ENCODE measurements at regions not wholly inside any gene's neighbourhood (a gene's known extent, or its start where the extent isn't known, plus 50 kb on each side); places are given as distances from the start of the nearest gene placed in this dataset.

- TF ChIP-seq ZNF362 (CRISPR knock-in tag; IDR thresholded peaks at IDR 0.05; ENCODE audit: borderline replicate concordance): peak; percentile 59; the same call in 1 of the 2 replicates
- TF ChIP-seq SOX13 (IDR thresholded peaks at IDR 0.05): no peak
- TF ChIP-seq SOX13 (CRISPR knock-in tag; conservative IDR thresholded peaks at IDR 0.05 in 1 of 2, IDR thresholded peaks at IDR 0.05 in 1 of 2): peak in 1 of 2 experiments; percentile 42; a peak in 2 of 4 replicates
- TF ChIP-seq ZNF841 (CRISPR knock-in tag; IDR thresholded peaks at IDR 0.05; ENCODE audit: borderline replicate concordance): 0 out of 2 replicates have a peak, but pooled peaks have one; percentile 46
These were observed 85.6 kb downstream of the SETD4 start (continued) for GRCh38 chr21:35974775-35975174.

- Histone ChIP-seq H3K36me3 (replicated peaks in 1 of 2; ENCODE audit: control insufficient read depth in 1 of 2, insufficient read depth in 2 of 2, low read length in 2 of 2) (no peaks in the 10 kb centered on the region), H3K4me2 (ENCODE audit: low read depth, low read length) (no peak overlapping the region), H3K27me3 (ENCODE audit: control insufficient read depth in 1 of 2, insufficient read depth in 2 of 2, low read length in 2 of 2) (peaks cover 0 to 1% of the 10 kb centered on the region in 2 experiments; a peak in 1 of 5 replicates), H3K4me3 (replicated peaks in 1 of 3; ENCODE audit: insufficient read depth in 1 of 3, low read depth in 2 of 3, low read length in 3 of 3) (no peak overlapping the region), H3K79me2 (ENCODE audit: insufficient read depth, low read length) (no peaks in the 10 kb centered on the region), H2AFZ (ENCODE audit: low read length) (no peak overlapping the region), H3K27ac (ENCODE audit: extremely low read length, insufficient read depth, low read length) (no peak overlapping the region), H3K9me3 (ENCODE audit: low read length) (no peaks in the 10 kb centered on the region), H3K9ac (ENCODE audit: insufficient read depth, low read depth, low read length) (no peak overlapping the region), H3K4me1 (ENCODE audit: insufficient read depth, low read length) (peaks cover 23% of the 10 kb centered on the region), H4K20me1 (ENCODE audit: insufficient read depth, low read length) (no peaks in the 10 kb centered on the region)
- ChIA-PET CTCF (ENCODE audit: low intra/inter-chr PET ratio, low total read pairs) (no interaction called here), POLR2A (no interaction called here)
- ATAC-seq (no peak), FAIRE-seq (no peak), DNase-seq (ENCODE audit: low spot score) (no peak)
- 85% methylated on average over 1 of the region's 1 CpG for WGBS (ENCODE audit: low lambda C conversion rate)
- intact Hi-C loops (cut with micrococcal nuclease; ENCODE audit: unreplicated experiment) (no loop called here), in situ Hi-C loops (cut with HindIII; ENCODE audit: extremely low pct_ligation_motif_present, low pct_unique_long_range_greater_than_20kb) (no loop called here)
- no TSS peak for BruUV-seq (replicated peaks)
- TF ChIP-seq CTCF (CRISPR knock-in tag; IDR thresholded peaks at IDR 0.05): no peak
These were observed 88.5 kb downstream of the SETD4 start for GRCh38 chr21:35971824-35972223.

Data from HepG2 (cell line).